HCT116 (cell line): ENCODE measurements at regions not wholly inside any gene's neighbourhood (a gene's known extent, or its start where the extent isn't known, plus 50 kb on each side); places are given as distances from the start of the nearest gene placed in this dataset.

Experiments used
- ATAC-seq: fragments of 200-7000 bp; cut with Tn5 transposase; 2 replicates; pipeline ENCODE4 v1.9.1; 2020; ENCODE audit warnings: mild to moderate bottlenecking, moderate library complexity
- BruUV-seq: library from RNA; stranded (reverse); fragments of 400-500 nt; replicated peaks from 2 replicates; lab custom pipeline; 2021; lab: Mats Ljungman, UMichigan
- CTCF ChIA-PET: fragments of 300-600 bp; sonication (Branson Sonifier 250); formaldehyde crosslinking; loops from one replicate; lab custom pipeline; 2021; ENCODE audit warnings: antibody characterized with exemption; lab: Charles Lee
- POLR2A ChIA-PET: fragments of 300-600, 350-600 bp; sonication (Branson Sonifier 250); formaldehyde crosslinking; loops from one replicate; lab custom pipeline; 2021; ENCODE audit warnings: antibody characterized with exemption; lab: Charles Lee
- RAD21 ChIA-PET, 2 experiments: fragments of 300-600 bp; sonication (Branson Sonifier 250); formaldehyde crosslinking; loops; one replicate each; lab custom pipeline; 2023; ENCODE audit warnings: low total read pairs in 2 of 2; ENCODE audit not compliant: uncharacterized antibody in 2 of 2, unreplicated experiment in 2 of 2, low non-redundant PET in 1 of 2; lab: Charles Lee
- DNase-seq: peaks from one replicate; pipeline ENCODE4 v3.0.0-alpha.2; 2010; ENCODE audit warnings: low read depth, low spot score
- H2AFZ ChIP-seq: fragments of 200-600 bp; shearing (Covaris generic), sonication (generic); 2 replicates; pipeline ENCODE4 v1.6.1; 2017; ENCODE audit warnings: low read depth, mixed run types, mixed read lengths, antibody characterized with exemption, low read length; ENCODE audit not compliant: poor library complexity, severe bottlenecking
- H3K27ac ChIP-seq: 2 replicates; pipeline ENCODE4 v1.5.1; 2012; ENCODE audit warnings: low read depth, low read length
- H3K27me3 ChIP-seq: fragments of 200-600 bp; sonication (generic); 2 replicates; pipeline ENCODE4 v1.6.1; 2016; ENCODE audit warnings: mixed run types, low read length, mixed read lengths; ENCODE audit not compliant: insufficient read depth
- H3K36me3 ChIP-seq, 2 experiments: fragments of 200-500 bp in 1 of 2; fragments of 200-600 bp in 1 of 2; sonication (Bioruptor generic) in 1 of 2; sonication (generic) in 1 of 2; 2 replicates each; pipeline versions ENCODE4 v1.5.1 to v1.6.1; 2014 to 2016; ENCODE audit warnings: low read length in 2 of 2, inconsistent platforms in 1 of 2, mixed read lengths in 1 of 2, mixed run types in 1 of 2; ENCODE audit not compliant: insufficient read depth in 2 of 2, control insufficient read depth in 1 of 2
- H3K4me1 ChIP-seq, 2 experiments: fragments of 200-600 bp in 1 of 2; sonication (generic) in 1 of 2; 2 replicates each; pipeline versions ENCODE4 v1.5.1 to v1.6.1; 2012 to 2017; ENCODE audit warnings: low read length in 2 of 2, inconsistent platforms in 1 of 2, mild to moderate bottlenecking in 1 of 2, mixed read lengths in 1 of 2, mixed run types in 1 of 2, moderate library complexity in 1 of 2; ENCODE audit not compliant: insufficient read depth in 2 of 2, control insufficient read depth in 1 of 2
- H3K4me2 ChIP-seq: fragments of 200-600 bp; sonication (generic); 2 replicates; pipeline ENCODE4 v1.6.1; 2017; ENCODE audit warnings: mixed run types, low read length, mixed read lengths
- H3K4me3 ChIP-seq, 2 experiments: fragments of 200-600 bp in 1 of 2; sonication (generic) in 1 of 2; replicated peaks in 1 of 2; 2 replicates each; pipeline ENCODE4 v1.5.1; 2011 to 2016; ENCODE audit warnings: low read length in 2 of 2, control low read depth in 1 of 2, low read depth in 1 of 2, mild to moderate bottlenecking in 1 of 2, mixed read lengths in 1 of 2, mixed run types in 1 of 2
- H3K79me2 ChIP-seq: fragments of 200-600 bp; sonication (generic); 2 replicates; pipeline ENCODE4 v1.6.1; 2017; ENCODE audit warnings: mild to moderate bottlenecking, mixed run types, low read length, moderate library complexity, mixed read lengths; ENCODE audit not compliant: insufficient read depth
- H3K9ac ChIP-seq: fragments of 200-600 bp; sonication (generic); 2 replicates; pipeline ENCODE4 v1.6.1; 2016; ENCODE audit warnings: low read length, mixed read lengths
- H3K9me2 ChIP-seq: fragments of 200-600 bp; sonication (generic), shearing (Covaris generic); 2 replicates; pipeline ENCODE4 v1.6.1; 2017; ENCODE audit warnings: mixed run types, mild to moderate bottlenecking, moderate library complexity; ENCODE audit not compliant: insufficient read depth
- H3K9me3 ChIP-seq, 2 experiments: fragments of 200-500 bp in 1 of 2; fragments of 200-600 bp in 1 of 2; sonication (Bioruptor generic) in 1 of 2; sonication (generic) in 1 of 2; 2 replicates each; pipeline ENCODE4 v1.6.1; 2014 to 2017; ENCODE audit warnings: low read length in 2 of 2, mixed read lengths in 2 of 2, inconsistent platforms in 1 of 2, low read depth in 1 of 2, mild to moderate bottlenecking in 1 of 2, mixed run types in 1 of 2, moderate library complexity in 1 of 2; ENCODE audit not compliant: control insufficient read depth in 1 of 2, insufficient read depth in 1 of 2
- H4K20me1 ChIP-seq: fragments of 200-600 bp; sonication (generic), shearing (Covaris generic); 2 replicates; pipeline ENCODE4 v1.6.1; 2017; ENCODE audit warnings: mixed run types, mild to moderate bottlenecking, moderate library complexity; ENCODE audit not compliant: insufficient read depth
- CBX3 ChIP-seq: IDR thresholded peaks from 2 replicates; pipeline ENCODE4 v1.6.1; 2012; ENCODE audit warnings: low read depth
- CEBPB ChIP-seq: IDR thresholded peaks from 2 replicates; pipeline ENCODE4 v1.6.1; 2012; ENCODE audit warnings: low read depth
- EGR1 ChIP-seq: IDR thresholded peaks from 2 replicates; pipeline ENCODE4 v1.6.1; 2012; ENCODE audit warnings: low read depth
- ELF1 ChIP-seq: IDR thresholded peaks from 2 replicates; pipeline ENCODE4 v1.6.1; 2012; ENCODE audit warnings: low read depth, borderline replicate concordance
- EZH2 ChIP-seq: fragments of 200-600 bp; sonication (generic); IDR thresholded peaks from 2 replicates; pipeline ENCODE4 v1.6.1; 2017; ENCODE audit warnings: antibody characterized with exemption, mixed run types
- JUND ChIP-seq: IDR thresholded peaks from 2 replicates; pipeline ENCODE4 v1.6.1; 2012
- POLR2A ChIP-seq: IDR thresholded peaks from 2 replicates; pipeline ENCODE4 v1.7.0; 2011; ENCODE audit warnings: borderline replicate concordance; ENCODE audit not compliant: insufficient read depth, insufficient read length; ENCODE audit errors: extremely low read depth
- POLR2AphosphoS5 ChIP-seq: IDR thresholded peaks from 2 replicates; pipeline ENCODE4 v1.6.1; 2011; ENCODE audit warnings: mild to moderate bottlenecking, low read depth, low read length, moderate library complexity
- RAD21 ChIP-seq: IDR thresholded peaks from 2 replicates; pipeline ENCODE4 v1.6.1; 2012; ENCODE audit warnings: low read depth, mild to moderate bottlenecking
- SIN3A ChIP-seq: IDR thresholded peaks from 2 replicates; pipeline ENCODE4 v1.6.1; 2012; ENCODE audit warnings: low read depth
- SP1 ChIP-seq: IDR thresholded peaks from 2 replicates; pipeline ENCODE4 v1.6.1; 2012; ENCODE audit warnings: low read depth
- SRF ChIP-seq: IDR thresholded peaks from 2 replicates; pipeline ENCODE4 v1.6.1; 2012; ENCODE audit warnings: low read depth
- ZBTB33 ChIP-seq: IDR thresholded peaks from 2 replicates; pipeline ENCODE4 v1.6.1; 2011; ENCODE audit warnings: mild to moderate bottlenecking, low read length, moderate library complexity; ENCODE audit not compliant: insufficient replicate concordance; ENCODE audit errors: extremely low read depth
- ZNF274 ChIP-seq: fragments of 200-500 bp; sonication (Bioruptor generic); IDR thresholded peaks from 2 replicates; pipeline ENCODE4 v1.6.1; 2014; ENCODE audit warnings: mild to moderate bottlenecking, low read depth, low read length, inconsistent platforms
- intact Hi-C: fragments of 100-400 bp; cut with micrococcal nuclease; formaldehyde crosslinking; loops from 2 replicates; pipeline ENCODE4 v1.10.0; 2022
- TF ChIP-seq, protein P1 (sequence below): IDR thresholded peaks from 2 replicates; pipeline ENCODE4 v1.6.1; 2012
- TF ChIP-seq, protein P2 (sequence below): IDR thresholded peaks from 2 replicates; pipeline ENCODE4 v1.6.1; 2012

GRCh38 chr11:129280027-129280811 is 88.1 kb upstream of the ARHGAP32 start:
- ChIA-PET POLR2A (no interaction called here), CTCF (no interaction called here), RAD21 (no interaction called here)
- Histone ChIP-seq H3K36me3 (no peaks in the 10 kb centered on the region), H3K9me3 (no peaks in the 10 kb centered on the region), H2AFZ (no peak overlapping the region), H4K20me1 (0 out of 2 replicates have a peak, but pooled peaks cover 5% of the 10 kb centered on the region), H3K4me1 (peaks cover 20 to 54% of the 10 kb centered on the region in 2 experiments), H3K4me3 (no peak overlapping the region; a peak in 1 of 4 replicates), H3K27ac (no peak overlapping the region; the same call in 1 of the 2 replicates), H3K9ac (no peak overlapping the region), H3K79me2 (peaks cover 33% of the 10 kb centered on the region), H3K27me3 (no peaks in the 10 kb centered on the region), H3K9me2 (no peaks in the 10 kb centered on the region)
- intact Hi-C loops = no loop called here
- no peak for ATAC-seq
- BruUV-seq = no TSS peak
- DNase-seq = no peak
- TF ChIP-seq, protein P1, sequence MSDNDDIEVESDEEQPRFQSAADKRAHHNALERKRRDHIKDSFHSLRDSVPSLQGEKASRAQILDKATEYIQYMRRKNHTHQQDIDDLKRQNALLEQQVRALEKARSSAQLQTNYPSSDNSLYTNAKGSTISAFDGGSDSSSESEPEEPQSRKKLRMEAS = no peak
- no peak for TF ChIP-seq ZNF274
- TF ChIP-seq SIN3A = no peak
- no peak for TF ChIP-seq POLR2AphosphoS5
- TF ChIP-seq EZH2 = no peak
- no peak for TF ChIP-seq ELF1
- TF ChIP-seq RAD21 = no peak
- TF ChIP-seq, all 23 proteins: peak for 0
- H3K4me2 ChIP-seq = peak overlapping the region; percentile 47

DNA sequence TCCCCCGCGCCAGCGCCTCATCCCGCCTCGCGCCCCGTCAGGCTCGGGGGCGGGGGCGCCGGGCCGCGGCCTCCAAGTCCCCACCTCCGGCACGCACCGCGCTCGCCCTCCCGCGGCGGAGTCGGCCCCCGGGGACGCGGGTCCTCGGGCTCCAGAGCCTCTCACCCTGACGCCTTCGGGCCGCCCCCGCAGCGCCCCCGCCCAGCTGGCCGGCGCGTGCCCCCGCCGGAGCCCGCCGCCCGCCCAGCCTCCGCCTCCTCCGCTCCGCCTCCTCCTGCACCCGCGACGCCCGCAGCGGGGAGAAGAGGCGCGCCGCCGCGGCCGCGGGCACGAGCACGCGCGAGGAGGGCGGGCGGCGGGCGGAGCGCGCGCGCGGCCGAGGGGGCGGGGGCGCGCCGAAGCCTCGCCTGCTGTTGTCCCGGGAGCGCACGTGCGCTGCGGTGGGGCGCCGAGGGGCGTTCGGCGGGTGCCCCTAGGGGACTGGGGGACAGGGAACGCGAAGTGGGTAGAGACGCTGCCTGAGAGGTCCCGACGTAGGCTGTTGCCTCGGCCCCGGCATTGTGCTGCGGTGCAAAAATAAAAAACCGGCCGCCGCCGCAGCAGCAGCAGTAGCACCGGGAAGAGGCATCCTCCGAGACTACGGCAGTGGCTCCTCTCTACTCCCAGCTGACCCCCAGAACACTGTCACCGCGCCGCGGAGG is 87.4 kb upstream of the ARHGAP32 start:
- Histone ChIP-seq H3K9me2 (no peaks in the 10 kb centered on the region), H3K36me3 (no peaks in the 10 kb centered on the region), H3K9ac (no peak overlapping the region), H3K27me3 (no peaks in the 10 kb centered on the region), H3K4me2 (peak overlapping the region; percentile 47), H3K79me2 (peaks cover 41% of the 10 kb centered on the region), H3K27ac (peak overlapping the region; percentile 61; the same call in 1 of the 2 replicates), H4K20me1 (0 out of 2 replicates have a peak, but pooled peaks cover 5% of the 10 kb centered on the region), H3K9me3 (no peaks in the 10 kb centered on the region), H3K4me1 (peaks cover 19 to 47% of the 10 kb centered on the region in 2 experiments), H2AFZ (no peak overlapping the region), H3K4me3 (peak overlapping the region in 1 of 2 experiments; percentile 26; a peak in 2 of 4 replicates)
- intact Hi-C loops = no loop called here
- BruUV-seq = no TSS peak
- peak; percentile 37 for DNase-seq
- ChIA-PET CTCF (no interaction called here), RAD21 (no interaction called here), POLR2A (no interaction called here)
- peak; percentile 87 for ATAC-seq
- TF ChIP-seq, protein P1 = peak; percentile 94
- TF ChIP-seq CBX3 = peak; percentile 64
- no peak for TF ChIP-seq ZNF274
- TF ChIP-seq POLR2A = no peak
- TF ChIP-seq CEBPB = no peak
- TF ChIP-seq ELF1 = no peak
- TF ChIP-seq ZBTB33 = no peak
- TF ChIP-seq SIN3A = no peak
- peak; percentile 48 for TF ChIP-seq POLR2AphosphoS5
- TF ChIP-seq SRF = no peak
- TF ChIP-seq EGR1 = peak; percentile 56
- TF ChIP-seq EZH2 = no peak
- TF ChIP-seq, protein P2, sequence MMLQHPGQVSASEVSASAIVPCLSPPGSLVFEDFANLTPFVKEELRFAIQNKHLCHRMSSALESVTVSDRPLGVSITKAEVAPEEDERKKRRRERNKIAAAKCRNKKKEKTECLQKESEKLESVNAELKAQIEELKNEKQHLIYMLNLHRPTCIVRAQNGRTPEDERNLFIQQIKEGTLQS = no peak
- no peak for TF ChIP-seq SP1
- no peak for TF ChIP-seq JUND
